ENCODE measurements at regions not wholly inside any gene's neighbourhood (a gene's known extent, or its start where the extent isn't known, plus 50 kb on each side); places are given as distances from the start of the nearest gene placed in this dataset.

GRCh38 chr9:13939701-13940490 lies 374.0 kb downstream of the NFIB start:
- DNase-seq (no peak), FAIRE-seq (no peak)
- H3K27ac ChIP-seq (ENCODE audit: low read depth in 2 of 2, low read length in 2 of 2) = no peak overlapping the region
- H3K27me3 ChIP-seq (ENCODE audit: control insufficient read depth, insufficient read depth, low read length) = peaks cover 4% of the 10 kb centered on the region
- H3K9me3 ChIP-seq (ENCODE audit: control insufficient read depth in 2 of 3, insufficient read depth in 1 of 3, low read length in 3 of 3) = no peaks in the 10 kb centered on the region
- H3K9ac ChIP-seq (ENCODE audit: low read length in 3 of 3) = no peak overlapping the region
- H3K4me3 ChIP-seq (ENCODE audit: low read length in 3 of 3) = no peak overlapping the region
- intact Hi-C loops (cut with DNase I) = no loop called here
- H3K36me3 ChIP-seq (ENCODE audit: control insufficient read depth in 2 of 3, insufficient read depth in 3 of 3, low read length in 3 of 3) = no peaks in the 10 kb centered on the region
- no peaks in the 10 kb centered on the region for H3K4me1 ChIP-seq (ENCODE audit: control insufficient read depth in 2 of 3, insufficient read depth in 2 of 3, low read depth in 1 of 3, low read length in 3 of 3)
- TF ChIP-seq CTCF (IDR thresholded peaks at IDR 0.05; ENCODE audit: borderline replicate concordance, extremely low read depth, insufficient read depth) = no peak

- H3K4me1 ChIP-seq (ENCODE audit: control insufficient read depth in 2 of 3, insufficient read depth in 2 of 3, low read depth in 1 of 3, low read length in 3 of 3) = no peaks in the 10 kb centered on the region
- no peak overlapping the region for H3K9ac ChIP-seq (ENCODE audit: low read length in 3 of 3)
- no peak overlapping the region for H3K27ac ChIP-seq (ENCODE audit: low read depth in 2 of 2, low read length in 2 of 2)
- peaks cover 4% of the 10 kb centered on the region for H3K27me3 ChIP-seq (ENCODE audit: control insufficient read depth, insufficient read depth, low read length)
- TF ChIP-seq CTCF (IDR thresholded peaks at IDR 0.05; ENCODE audit: borderline replicate concordance, extremely low read depth, insufficient read depth) = no peak
- no peak overlapping the region for H3K4me3 ChIP-seq (ENCODE audit: low read length in 3 of 3)
- DNase-seq = no peak
- no peaks in the 10 kb centered on the region for H3K9me3 ChIP-seq (ENCODE audit: control insufficient read depth in 2 of 3, insufficient read depth in 1 of 3, low read length in 3 of 3)
- intact Hi-C loops (cut with DNase I) = no loop called here
- no peak for FAIRE-seq
- H3K36me3 ChIP-seq (ENCODE audit: control insufficient read depth in 2 of 3, insufficient read depth in 3 of 3, low read length in 3 of 3) = no peaks in the 10 kb centered on the region
Measured at GRCh38 chr9:13939134-13939533, 374.8 kb downstream of the NFIB start.

GRCh38 chr9:13934416-13934815 lies 379.5 kb downstream of the NFIB start:
- peaks cover 6% of the 10 kb centered on the region for H3K27me3 ChIP-seq (ENCODE audit: control insufficient read depth, insufficient read depth, low read length)
- no peak overlapping the region for H3K4me3 ChIP-seq (ENCODE audit: low read length in 3 of 3)
- H3K9me3 ChIP-seq (ENCODE audit: control insufficient read depth in 2 of 3, insufficient read depth in 1 of 3, low read length in 3 of 3) = no peaks in the 10 kb centered on the region
- intact Hi-C loops (cut with DNase I) = no loop called here
- no peaks in the 10 kb centered on the region for H3K4me1 ChIP-seq (ENCODE audit: control insufficient read depth in 2 of 3, insufficient read depth in 2 of 3, low read depth in 1 of 3, low read length in 3 of 3)
- no peaks in the 10 kb centered on the region for H3K36me3 ChIP-seq (ENCODE audit: control insufficient read depth in 2 of 3, insufficient read depth in 3 of 3, low read length in 3 of 3)
- H3K27ac ChIP-seq (ENCODE audit: low read depth in 2 of 2, low read length in 2 of 2) = no peak overlapping the region
- DNase-seq (peak in 4 of 5 donors; percentile 62 to 90 (median 82)), FAIRE-seq (no peak)
- TF ChIP-seq CTCF (IDR thresholded peaks at IDR 0.05; ENCODE audit: borderline replicate concordance, extremely low read depth, insufficient read depth) = no peak
- H3K9ac ChIP-seq (ENCODE audit: low read length in 3 of 3) = no peak overlapping the region

Data from kidney (tissue), 13 donors.